ENCODE measurements at regions not wholly inside any gene's neighbourhood (a gene's known extent, or its start where the extent isn't known, plus 50 kb on each side); places are given as distances from the start of the nearest gene placed in this dataset.
A peak's percentile ranks its signal among the peaks of the same experiment; 100 is the strongest.

DNA sequence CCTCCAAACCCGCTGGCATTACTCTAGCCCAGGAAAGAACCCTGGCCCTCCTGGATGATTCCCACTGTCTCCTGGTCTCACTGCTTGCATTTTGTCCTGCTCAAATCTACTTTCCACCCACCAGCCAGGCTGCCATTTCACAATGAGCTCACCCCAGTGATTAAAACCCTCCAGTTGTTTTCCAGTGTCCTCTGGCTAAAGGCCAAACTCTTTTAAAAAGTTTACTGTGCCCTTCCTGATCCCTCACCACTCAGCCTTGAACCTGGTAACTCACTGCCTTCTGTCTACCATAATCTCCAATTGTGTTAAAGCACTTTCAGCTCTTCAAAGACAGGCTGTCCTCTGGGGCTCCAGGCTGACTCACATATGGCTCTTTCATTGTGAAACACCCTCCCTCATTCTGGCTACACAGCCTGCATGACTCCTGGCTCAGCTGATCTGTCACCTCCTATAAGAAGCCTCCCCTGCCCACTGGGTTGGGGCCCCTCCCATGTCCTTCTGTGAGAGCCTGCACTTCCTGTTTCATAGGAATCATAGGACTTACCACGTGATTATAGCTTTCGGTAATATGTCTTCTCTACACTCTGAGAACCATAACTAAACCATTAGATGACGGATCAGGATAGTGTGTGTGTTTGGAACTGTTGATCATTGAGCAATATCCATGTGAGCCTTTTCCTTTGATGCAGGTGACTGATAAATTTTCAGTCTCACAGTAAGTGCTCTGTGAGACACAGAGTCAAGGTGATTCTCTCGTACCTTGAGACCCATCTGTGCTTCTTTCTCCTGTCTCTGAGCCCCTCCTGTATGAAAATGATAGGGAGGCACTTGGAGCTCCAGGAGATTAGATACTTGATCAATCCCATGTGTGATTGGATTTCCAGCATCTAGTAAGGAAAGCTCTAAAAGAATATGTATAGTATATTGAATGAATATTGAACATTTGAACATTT is 590.8 kb upstream of the ID2 start:
- peak overlapping the region; percentile 21 for H3K4me2 ChIP-seq (ENCODE audit: insufficient read depth, low read length)
- H2AFZ ChIP-seq (ENCODE audit: low read depth, low read length) = peak overlapping the region; percentile 64
- FAIRE-seq = no peak
- no peaks in the 10 kb centered on the region for H4K20me1 ChIP-seq (replicated peaks; ENCODE audit: control insufficient read depth, insufficient read depth, low read length)
- ChIA-PET CTCF (ENCODE audit: low intra/inter-chr PET ratio) (no interaction called here), POLR2A (no interaction called here)
- no peaks in the 10 kb centered on the region; a peak in 1 of 5 replicates for H3K4me1 ChIP-seq (replicated peaks in 1 of 2; ENCODE audit: control insufficient read depth in 2 of 2, insufficient read depth in 2 of 2, low read length in 2 of 2)
- H3K27ac ChIP-seq (ENCODE audit: extremely low read depth, low read depth, low read length) = no peak overlapping the region
- H3K27me3 ChIP-seq (ENCODE audit: control insufficient read depth in 2 of 2, insufficient read depth in 2 of 2, low read length in 2 of 2) = peaks cover 3 to 4% of the 10 kb centered on the region in 2 experiments; a peak in 2 of 5 replicates
- ATAC-seq = peak; percentile 91
- intact Hi-C loops (cut with micrococcal nuclease) = no loop called here
- DNase-seq (ENCODE audit: extremely low read depth in 1 of 4, low spot score in 3 of 4) = peak in 3 of 4 experiments; percentile 17 to 36 (median 24)
- H3K79me2 ChIP-seq (ENCODE audit: control insufficient read depth, insufficient read depth, low read length) = no peaks in the 10 kb centered on the region
- no peaks in the 10 kb centered on the region for H3K9me3 ChIP-seq (replicated peaks; ENCODE audit: control insufficient read depth, insufficient read depth, low read depth, low read length)
- H3K36me3 ChIP-seq (ENCODE audit: control insufficient read depth, insufficient read depth, low read length) = no peaks in the 10 kb centered on the region
- in situ Hi-C loops (cut with MboI) = no loop called here
- BruUV-seq (replicated peaks) = no TSS peak
- 5% methylated on average over 5 of the region's 5 CpGs for WGBS (ENCODE audit: insufficient coverage, low coverage, missing lambda C conversion rate)
- no peak overlapping the region for H3K4me3 ChIP-seq
- no peaks in the 10 kb centered on the region for H3K9me1 ChIP-seq (ENCODE audit: control insufficient read depth, insufficient read depth, low read length)
- no peak overlapping the region for H3K9ac ChIP-seq (ENCODE audit: insufficient read depth in 1 of 2, low read depth in 2 of 2, low read length in 2 of 2)
- TF ChIP-seq TARDBP (IDR thresholded peaks at IDR 0.05) (no peak), NCOA2 (IDR thresholded peaks at IDR 0.05; ENCODE audit: partially characterized antibody in 2 of 2) (no peak), ZNF639 (CRISPR knock-in tag; conservative IDR thresholded peaks at IDR 0.05 in 1 of 2, IDR thresholded peaks at IDR 0.05 in 1 of 2) (no peak), SPI1 (IDR thresholded peaks at IDR 0.05; ENCODE audit: borderline replicate concordance, low read depth, low read length) (peak; percentile 82), ELF2 (CRISPR knock-in tag; IDR thresholded peaks at IDR 0.05) (0 out of 2 replicates have a peak, but pooled peaks have one; percentile 29), GABPA (tag; conservative IDR thresholded peaks at IDR 0.05; ENCODE audit: low read depth) (peak; percentile 54), FOXM1 (IDR thresholded peaks at IDR 0.05; ENCODE audit: low read depth) (no peak), FOXM1 (CRISPR knock-in tag; IDR thresholded peaks at IDR 0.05; ENCODE audit: low read depth) (no peak), ELF1 (tag; IDR thresholded peaks at IDR 0.05) (peak; percentile 58; the same call in 1 of the 2 replicates), CBFA2T2 (conservative IDR thresholded peaks at IDR 0.05) (0 out of 2 replicates have a peak, but pooled peaks have one; percentile 8), BRD9 (IDR thresholded peaks at IDR 0.05; ENCODE audit: low read depth, partially characterized antibody) (no peak), FOSL1 (tag; conservative IDR thresholded peaks at IDR 0.05) (peak; percentile 82), TEAD2 (tag; IDR thresholded peaks at IDR 0.05) (no peak), STAT5B (CRISPR knock-in tag; IDR thresholded peaks at IDR 0.05) (no peak), MYC (IDR thresholded peaks at IDR 0.05; ENCODE audit: low read depth, low read length) (no peak), MYC (CRISPR knock-in tag; IDR thresholded peaks at IDR 0.05; ENCODE audit: borderline replicate concordance, low read depth) (no peak)
- TF ChIP-seq, protein P1, sequence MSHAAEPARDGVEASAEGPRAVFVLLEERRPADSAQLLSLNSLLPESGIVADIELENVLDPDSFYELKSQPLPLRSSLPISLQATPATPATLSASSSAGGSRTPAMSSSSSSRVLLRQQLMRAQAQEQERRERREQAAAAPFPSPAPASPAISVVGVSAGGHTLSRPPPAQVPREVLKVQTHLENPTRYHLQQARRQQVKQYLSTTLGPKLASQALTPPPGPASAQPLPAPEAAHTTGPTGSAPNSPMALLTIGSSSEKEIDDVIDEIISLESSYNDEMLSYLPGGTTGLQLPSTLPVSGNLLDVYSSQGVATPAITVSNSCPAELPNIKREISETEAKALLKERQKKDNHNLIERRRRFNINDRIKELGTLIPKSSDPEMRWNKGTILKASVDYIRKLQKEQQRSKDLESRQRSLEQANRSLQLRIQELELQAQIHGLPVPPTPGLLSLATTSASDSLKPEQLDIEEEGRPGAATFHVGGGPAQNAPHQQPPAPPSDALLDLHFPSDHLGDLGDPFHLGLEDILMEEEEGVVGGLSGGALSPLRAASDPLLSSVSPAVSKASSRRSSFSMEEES (CRISPR knock-in tag; IDR thresholded peaks at IDR 0.05) = peak; percentile 74

All from K562 (cell line).